ENCODE measurements at regions not wholly inside any gene's neighbourhood (a gene's known extent, or its start where the extent isn't known, plus 50 kb on each side); places are given as distances from the start of the nearest gene placed in this dataset.

GRCh38 chr2:147247749-147248148, 597.1 kb upstream of the ACVR2A start:
- no peak for DNase-seq

GRCh38 chr2:147242445-147242844, 602.4 kb upstream of the ACVR2A start:
- DNase-seq = no peak

- no peak for DNase-seq
These were observed 608.2 kb upstream of the ACVR2A start for GRCh38 chr2:147236601-147237000.

GRCh38 chr2:147232225-147232669, 612.6 kb upstream of the ACVR2A start:
- DNase-seq = no peak

- no peak for DNase-seq
These were observed 613.2 kb upstream of the ACVR2A start for GRCh38 chr2:147231607-147232006.

GRCh38 chr2:147231081-147231480, 613.7 kb upstream of the ACVR2A start:
- DNase-seq = no peak

GRCh38 chr2:147227313-147227712, 617.5 kb upstream of the ACVR2A start:
- DNase-seq = no peak

GRCh38 chr2:147224070-147224469, 620.8 kb upstream of the ACVR2A start:
- no peak for DNase-seq

- DNase-seq = no peak
These were observed 621.2 kb upstream of the ACVR2A start for GRCh38 chr2:147223553-147224060.

- no peak for DNase-seq
These were observed 621.7 kb upstream of the ACVR2A start for GRCh38 chr2:147223119-147223518.

- no peak for DNase-seq
These were observed 622.3 kb upstream of the ACVR2A start for GRCh38 chr2:147222506-147222905.

- no peak for DNase-seq
These were observed 629.9 kb upstream of the ACVR2A start for GRCh38 chr2:147214914-147215313.

GRCh38 chr2:147211484-147211883, 633.3 kb upstream of the ACVR2A start:
- no peak for DNase-seq

- no peak for DNase-seq
These were observed 640.7 kb upstream of the ACVR2A start for GRCh38 chr2:147204102-147204501.

- no peak for DNase-seq
These were observed 646.1 kb upstream of the ACVR2A start for GRCh38 chr2:147198651-147199171.

- DNase-seq = no peak
These were observed 646.9 kb upstream of the ACVR2A start for GRCh38 chr2:147197754-147198483.

GRCh38 chr2:147182260-147182659, 662.6 kb upstream of the ACVR2A start:
- peak; percentile 68 for DNase-seq

GRCh38 chr2:147181351-147182029, 663.3 kb upstream of the ACVR2A start:
- peak; percentile 8 for DNase-seq

- no peak for DNase-seq
These were observed 667.6 kb upstream of the ACVR2A start for GRCh38 chr2:147177071-147177857.

- no peak for DNase-seq
These were observed 670.0 kb upstream of the ACVR2A start for GRCh38 chr2:147174824-147175254.

GRCh38 chr2:147173798-147174197, 671.0 kb upstream of the ACVR2A start:
- no peak for DNase-seq

- DNase-seq = no peak
These were observed 671.6 kb upstream of the ACVR2A start for GRCh38 chr2:147173189-147173581.

Measured in CD4-positive, alpha-beta T cell treated with Interleukin-10 for 1 hour (primary cell).